GM23338 (cell line): ENCODE measurements at regions not wholly inside any gene's neighbourhood (a gene's known extent, or its start where the extent isn't known, plus 50 kb on each side); places are given as distances from the start of the nearest gene placed in this dataset.

Experiments
- ATAC-seq: fragments of 200-7000 bp; cut with Tn5 transposase; 3 replicates; pipeline ENCODE4 v1.9.1; 2020
- DNase-seq: peaks from one replicate; pipeline ENCODE4 v3.0.0-alpha.2; 2015; ENCODE audit warnings: low spot score
- H2AFZ ChIP-seq: fragments of 200-600 bp; sonication (generic); 2 replicates; pipeline ENCODE4 v1.8.0; 2016; ENCODE audit warnings: antibody characterized with exemption, mild to moderate bottlenecking, moderate library complexity
- H3F3A ChIP-seq: fragments of 200-600 bp; sonication (generic); replicated peaks from 2 replicates; pipeline ENCODE4 v1.8.0; 2017; ENCODE audit warnings: antibody characterized with exemption, mixed run types, low read depth
- H3K27ac ChIP-seq: fragments of 200-600 bp; sonication (generic); 2 replicates; pipeline ENCODE4 v1.6.1; 2016; ENCODE audit warnings: low read depth
- H3K27me3 ChIP-seq: fragments of 200-600 bp; sonication (generic); 2 replicates; pipeline ENCODE4 v1.8.0; 2016; ENCODE audit warnings: mild to moderate bottlenecking, mixed run types, moderate library complexity; ENCODE audit not compliant: insufficient read depth
- H3K36me3 ChIP-seq: fragments of 200-600 bp; sonication (generic); 2 replicates; pipeline ENCODE4 v1.8.0; 2016; ENCODE audit warnings: mild to moderate bottlenecking; ENCODE audit not compliant: insufficient read depth
- H3K4me1 ChIP-seq: fragments of 200-600 bp; sonication (generic); 2 replicates; pipeline ENCODE4 v1.8.0; 2016; ENCODE audit warnings: mild to moderate bottlenecking, moderate library complexity; ENCODE audit not compliant: insufficient read depth
- H3K4me2 ChIP-seq: fragments of 200-600 bp; sonication (generic); 2 replicates; pipeline ENCODE4 v1.7.1; 2017; ENCODE audit warnings: mixed run types
- H3K4me3 ChIP-seq: fragments of 200-600 bp; sonication (generic); 2 replicates; pipeline ENCODE4 v1.6.1; 2016; ENCODE audit warnings: mixed run types
- H3K79me2 ChIP-seq: fragments of 200-600 bp; sonication (generic); replicated peaks from 2 replicates; pipeline ENCODE4 v1.8.0; 2017; ENCODE audit warnings: mild to moderate bottlenecking; ENCODE audit not compliant: insufficient read depth
- H3K9me2 ChIP-seq: fragments of 200-600 bp; sonication (generic); 2 replicates; pipeline ENCODE4 v1.8.0; 2017; ENCODE audit not compliant: insufficient read depth
- H4K20me1 ChIP-seq: fragments of 200-600 bp; sonication (generic); replicated peaks from 2 replicates; pipeline ENCODE4 v1.8.0; 2017; ENCODE audit warnings: mild to moderate bottlenecking; ENCODE audit not compliant: insufficient read depth
- H3K27ac Mint-ChIP-seq: 2 replicates; pipeline ENCODE4 v1.8.0; 2020; ENCODE audit warnings: inconsistent platforms, mild to moderate bottlenecking, moderate library complexity, mixed read lengths
- H3K27me3 Mint-ChIP-seq: 3 replicates; pipeline ENCODE4 v1.8.0; 2022; ENCODE audit warnings: low read depth, mild to moderate bottlenecking, moderate library complexity, mixed read lengths, inconsistent platforms; ENCODE audit not compliant: insufficient read depth, poor library complexity
- H3K36me3 Mint-ChIP-seq: 3 replicates; pipeline ENCODE4 v1.8.0; 2021; ENCODE audit warnings: low read depth, mild to moderate bottlenecking, inconsistent platforms, moderate library complexity, mixed read lengths
- H3K4me1 Mint-ChIP-seq: 3 replicates; pipeline ENCODE4 v1.8.0; 2020; ENCODE audit warnings: mild to moderate bottlenecking, inconsistent platforms, mixed read lengths
- H3K4me3 Mint-ChIP-seq: 3 replicates; pipeline ENCODE4 v1.8.0; 2021; ENCODE audit warnings: moderate library complexity, mild to moderate bottlenecking, inconsistent platforms, mixed read lengths
- H3K9me3 Mint-ChIP-seq: 3 replicates; pipeline ENCODE4 v1.8.0; 2020; ENCODE audit warnings: moderate library complexity, mild to moderate bottlenecking, inconsistent platforms, mixed read lengths
- EZH2 ChIP-seq: fragments of 200-600 bp; sonication (generic); IDR thresholded peaks from one replicate; pipeline ENCODE4 v1.8.0; 2017; ENCODE audit warnings: antibody characterized with exemption, mild to moderate bottlenecking, low read depth; ENCODE audit not compliant: unreplicated experiment
- JUNB ChIP-seq: IDR thresholded peaks from one replicate; pipeline ENCODE4 v1.6.1; 2016; ENCODE audit warnings: antibody characterized with exemption; ENCODE audit not compliant: unreplicated experiment
- NANOG ChIP-seq: IDR thresholded peaks from 2 replicates; pipeline ENCODE4 v1.6.1; 2016; ENCODE audit warnings: antibody characterized with exemption, borderline replicate concordance
- STAT1 ChIP-seq: IDR thresholded peaks from one replicate; pipeline ENCODE4 v1.6.1; 2016; ENCODE audit warnings: antibody characterized with exemption; ENCODE audit not compliant: unreplicated experiment
- ZNF114 ChIP-seq: fragments of 250-450 bp; sonication (Bioruptor Pico); IDR thresholded peaks from 2 replicates; pipeline ENCODE4 v1.5.0; 2020; ENCODE audit warnings: mild to moderate bottlenecking, moderate library complexity
- ZNF331 ChIP-seq: fragments of 250-450 bp; sonication (Bioruptor Pico); IDR thresholded peaks from 2 replicates; pipeline ENCODE4 v1.5.0; 2020; ENCODE audit warnings: low read depth, mild to moderate bottlenecking, moderate library complexity
- TF ChIP-seq, protein P1 (sequence below): fragments of 250-450 bp; sonication (Bioruptor Pico); IDR thresholded peaks from 2 replicates; pipeline ENCODE4 v1.5.0; 2020; ENCODE audit warnings: mild to moderate bottlenecking, moderate library complexity
- TF ChIP-seq, protein P2 (sequence below): IDR thresholded peaks from one replicate; pipeline ENCODE4 v1.6.1; 2018; ENCODE audit warnings: antibody characterized with exemption; ENCODE audit not compliant: unreplicated experiment
- TF ChIP-seq, protein P3 (sequence below): IDR thresholded peaks from 2 replicates; pipeline ENCODE4 v1.6.1; 2016; ENCODE audit warnings: antibody characterized with exemption

DNA sequence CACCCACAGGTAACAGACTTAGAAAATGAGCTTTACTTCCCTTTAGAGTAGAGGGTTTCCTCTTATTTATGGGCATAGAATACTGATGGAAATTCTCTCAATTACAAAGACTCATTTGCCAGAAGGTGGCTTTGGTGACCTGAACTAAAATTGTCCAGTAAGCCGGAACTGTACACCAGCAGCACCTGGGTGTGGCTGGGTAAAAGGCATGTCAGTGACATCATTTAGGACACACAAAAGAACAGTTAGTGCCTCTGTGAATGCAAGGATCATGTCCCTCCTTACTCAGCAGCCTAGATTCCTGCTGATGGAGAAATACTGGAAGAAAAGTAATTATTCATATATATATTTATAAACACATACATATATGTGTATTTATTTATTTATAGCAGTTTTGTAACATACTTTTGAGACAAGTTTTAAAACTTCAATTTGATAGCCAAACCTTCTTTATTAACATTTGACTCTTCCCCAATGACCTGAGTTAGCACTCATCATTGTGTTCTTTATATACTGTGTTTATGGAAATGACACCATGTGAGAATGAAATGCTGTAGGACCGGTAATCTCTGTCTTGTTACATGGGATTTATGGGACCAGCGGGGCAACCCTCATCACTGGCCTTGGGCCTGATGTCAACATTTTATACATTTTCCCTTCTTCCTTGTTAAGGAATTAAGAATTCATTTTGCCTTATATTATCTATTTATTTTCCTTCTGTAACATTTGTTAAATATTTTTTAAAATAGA is 274.4 kb downstream of the BRINP2 start:
- no peaks in the 10 kb centered on the region for H3K27me3 Mint-ChIP-seq
- H3K4me1 Mint-ChIP-seq, result peaks cover 8% of the 10 kb centered on the region; the same call in 2 of the 3 replicates
- DNase-seq (no peak), ATAC-seq (no peak)
- H3K9me3 Mint-ChIP-seq, result no peaks in the 10 kb centered on the region
- Histone ChIP-seq H4K20me1 (no peaks in the 10 kb centered on the region), H2AFZ (no peak overlapping the region), H3K4me3 (no peak overlapping the region), H3K27ac (no peak overlapping the region), H3K4me1 (peaks cover 7% of the 10 kb centered on the region; the same call in 1 of the 2 replicates), H3K36me3 (no peaks in the 10 kb centered on the region), H3K9me2 (no peaks in the 10 kb centered on the region), H3F3A (no peaks in the 10 kb centered on the region), H3K27me3 (no peaks in the 10 kb centered on the region), H3K79me2 (no peaks in the 10 kb centered on the region), H3K4me2 (no peak overlapping the region)
- H3K36me3 Mint-ChIP-seq, result no peaks in the 10 kb centered on the region
- TF ChIP-seq JUNB (no peak), ZNF331 (CRISPR knock-in tag) (no peak), ZNF114 (CRISPR knock-in tag) (no peak), STAT1 (no peak), EZH2 (no peak), NANOG (no peak)
- TF ChIP-seq, protein P1, sequence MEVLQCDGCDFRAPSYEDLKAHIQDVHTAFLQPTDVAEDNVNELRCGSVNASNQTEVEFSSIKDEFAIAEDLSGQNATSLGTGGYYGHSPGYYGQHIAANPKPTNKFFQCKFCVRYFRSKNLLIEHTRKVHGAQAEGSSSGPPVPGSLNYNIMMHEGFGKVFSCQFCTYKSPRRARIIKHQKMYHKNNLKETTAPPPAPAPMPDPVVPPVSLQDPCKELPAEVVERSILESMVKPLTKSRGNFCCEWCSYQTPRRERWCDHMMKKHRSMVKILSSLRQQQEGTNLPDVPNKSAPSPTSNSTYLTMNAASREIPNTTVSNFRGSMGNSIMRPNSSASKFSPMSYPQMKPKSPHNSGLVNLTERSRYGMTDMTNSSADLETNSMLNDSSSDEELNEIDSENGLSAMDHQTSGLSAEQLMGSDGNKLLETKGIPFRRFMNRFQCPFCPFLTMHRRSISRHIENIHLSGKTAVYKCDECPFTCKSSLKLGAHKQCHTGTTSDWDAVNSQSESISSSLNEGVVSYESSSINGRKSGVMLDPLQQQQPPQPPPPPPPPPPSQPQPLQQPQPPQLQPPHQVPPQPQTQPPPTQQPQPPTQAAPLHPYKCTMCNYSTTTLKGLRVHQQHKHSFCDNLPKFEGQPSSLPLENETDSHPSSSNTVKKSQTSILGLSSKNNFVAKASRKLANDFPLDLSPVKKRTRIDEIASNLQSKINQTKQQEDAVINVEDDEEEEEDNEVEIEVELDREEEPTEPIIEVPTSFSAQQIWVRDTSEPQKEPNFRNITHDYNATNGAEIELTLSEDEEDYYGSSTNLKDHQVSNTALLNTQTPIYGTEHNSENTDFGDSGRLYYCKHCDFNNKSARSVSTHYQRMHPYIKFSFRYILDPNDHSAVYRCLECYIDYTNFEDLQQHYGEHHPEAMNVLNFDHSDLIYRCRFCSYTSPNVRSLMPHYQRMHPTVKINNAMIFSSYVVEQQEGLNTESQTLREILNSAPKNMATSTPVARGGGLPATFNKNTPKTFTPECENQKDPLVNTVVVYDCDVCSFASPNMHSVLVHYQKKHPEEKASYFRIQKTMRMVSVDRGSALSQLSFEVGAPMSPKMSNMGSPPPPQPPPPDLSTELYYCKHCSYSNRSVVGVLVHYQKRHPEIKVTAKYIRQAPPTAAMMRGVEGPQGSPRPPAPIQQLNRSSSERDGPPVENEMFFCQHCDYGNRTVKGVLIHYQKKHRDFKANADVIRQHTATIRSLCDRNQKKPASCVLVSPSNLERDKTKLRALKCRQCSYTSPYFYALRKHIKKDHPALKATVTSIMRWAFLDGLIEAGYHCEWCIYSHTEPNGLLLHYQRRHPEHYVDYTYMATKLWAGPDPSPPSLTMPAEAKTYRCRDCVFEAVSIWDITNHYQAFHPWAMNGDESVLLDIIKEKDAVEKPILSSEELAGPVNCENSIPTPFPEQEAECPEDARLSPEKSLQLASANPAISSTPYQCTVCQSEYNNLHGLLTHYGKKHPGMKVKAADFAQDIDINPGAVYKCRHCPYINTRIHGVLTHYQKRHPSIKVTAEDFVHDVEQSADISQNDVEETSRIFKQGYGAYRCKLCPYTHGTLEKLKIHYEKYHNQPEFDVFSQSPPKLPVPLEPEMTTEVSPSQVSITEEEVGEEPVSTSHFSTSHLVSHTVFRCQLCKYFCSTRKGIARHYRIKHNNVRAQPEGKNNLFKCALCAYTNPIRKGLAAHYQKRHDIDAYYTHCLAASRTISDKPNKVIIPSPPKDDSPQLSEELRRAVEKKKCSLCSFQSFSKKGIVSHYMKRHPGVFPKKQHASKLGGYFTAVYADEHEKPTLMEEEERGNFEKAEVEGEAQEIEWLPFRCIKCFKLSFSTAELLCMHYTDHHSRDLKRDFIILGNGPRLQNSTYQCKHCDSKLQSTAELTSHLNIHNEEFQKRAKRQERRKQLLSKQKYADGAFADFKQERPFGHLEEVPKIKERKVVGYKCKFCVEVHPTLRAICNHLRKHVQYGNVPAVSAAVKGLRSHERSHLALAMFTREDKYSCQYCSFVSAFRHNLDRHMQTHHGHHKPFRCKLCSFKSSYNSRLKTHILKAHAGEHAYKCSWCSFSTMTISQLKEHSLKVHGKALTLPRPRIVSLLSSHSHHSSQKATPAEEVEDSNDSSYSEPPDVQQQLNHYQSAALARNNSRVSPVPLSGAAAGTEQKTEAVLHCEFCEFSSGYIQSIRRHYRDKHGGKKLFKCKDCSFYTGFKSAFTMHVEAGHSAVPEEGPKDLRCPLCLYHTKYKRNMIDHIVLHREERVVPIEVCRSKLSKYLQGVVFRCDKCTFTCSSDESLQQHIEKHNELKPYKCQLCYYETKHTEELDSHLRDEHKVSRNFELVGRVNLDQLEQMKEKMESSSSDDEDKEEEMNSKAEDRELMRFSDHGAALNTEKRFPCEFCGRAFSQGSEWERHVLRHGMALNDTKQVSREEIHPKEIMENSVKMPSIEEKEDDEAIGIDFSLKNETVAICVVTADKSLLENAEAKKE (CRISPR knock-in tag), result no peak
- TF ChIP-seq, protein P2, sequence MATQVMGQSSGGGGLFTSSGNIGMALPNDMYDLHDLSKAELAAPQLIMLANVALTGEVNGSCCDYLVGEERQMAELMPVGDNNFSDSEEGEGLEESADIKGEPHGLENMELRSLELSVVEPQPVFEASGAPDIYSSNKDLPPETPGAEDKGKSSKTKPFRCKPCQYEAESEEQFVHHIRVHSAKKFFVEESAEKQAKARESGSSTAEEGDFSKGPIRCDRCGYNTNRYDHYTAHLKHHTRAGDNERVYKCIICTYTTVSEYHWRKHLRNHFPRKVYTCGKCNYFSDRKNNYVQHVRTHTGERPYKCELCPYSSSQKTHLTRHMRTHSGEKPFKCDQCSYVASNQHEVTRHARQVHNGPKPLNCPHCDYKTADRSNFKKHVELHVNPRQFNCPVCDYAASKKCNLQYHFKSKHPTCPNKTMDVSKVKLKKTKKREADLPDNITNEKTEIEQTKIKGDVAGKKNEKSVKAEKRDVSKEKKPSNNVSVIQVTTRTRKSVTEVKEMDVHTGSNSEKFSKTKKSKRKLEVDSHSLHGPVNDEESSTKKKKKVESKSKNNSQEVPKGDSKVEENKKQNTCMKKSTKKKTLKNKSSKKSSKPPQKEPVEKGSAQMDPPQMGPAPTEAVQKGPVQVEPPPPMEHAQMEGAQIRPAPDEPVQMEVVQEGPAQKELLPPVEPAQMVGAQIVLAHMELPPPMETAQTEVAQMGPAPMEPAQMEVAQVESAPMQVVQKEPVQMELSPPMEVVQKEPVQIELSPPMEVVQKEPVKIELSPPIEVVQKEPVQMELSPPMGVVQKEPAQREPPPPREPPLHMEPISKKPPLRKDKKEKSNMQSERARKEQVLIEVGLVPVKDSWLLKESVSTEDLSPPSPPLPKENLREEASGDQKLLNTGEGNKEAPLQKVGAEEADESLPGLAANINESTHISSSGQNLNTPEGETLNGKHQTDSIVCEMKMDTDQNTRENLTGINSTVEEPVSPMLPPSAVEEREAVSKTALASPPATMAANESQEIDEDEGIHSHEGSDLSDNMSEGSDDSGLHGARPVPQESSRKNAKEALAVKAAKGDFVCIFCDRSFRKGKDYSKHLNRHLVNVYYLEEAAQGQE, result no peak
- TF ChIP-seq, protein P3, sequence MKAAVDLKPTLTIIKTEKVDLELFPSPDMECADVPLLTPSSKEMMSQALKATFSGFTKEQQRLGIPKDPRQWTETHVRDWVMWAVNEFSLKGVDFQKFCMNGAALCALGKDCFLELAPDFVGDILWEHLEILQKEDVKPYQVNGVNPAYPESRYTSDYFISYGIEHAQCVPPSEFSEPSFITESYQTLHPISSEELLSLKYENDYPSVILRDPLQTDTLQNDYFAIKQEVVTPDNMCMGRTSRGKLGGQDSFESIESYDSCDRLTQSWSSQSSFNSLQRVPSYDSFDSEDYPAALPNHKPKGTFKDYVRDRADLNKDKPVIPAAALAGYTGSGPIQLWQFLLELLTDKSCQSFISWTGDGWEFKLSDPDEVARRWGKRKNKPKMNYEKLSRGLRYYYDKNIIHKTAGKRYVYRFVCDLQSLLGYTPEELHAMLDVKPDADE, result no peak
- no peak overlapping the region for H3K4me3 Mint-ChIP-seq
- no peak overlapping the region for H3K27ac Mint-ChIP-seq
